Skin epidermis (tissue), 12 donors: ENCODE measurements at regions not wholly inside any gene's neighbourhood (a gene's known extent, or its start where the extent isn't known, plus 50 kb on each side); places are given as distances from the start of the nearest gene placed in this dataset.
"Not testable (repeated sequence)": the region's sequence is repeated elsewhere in the genome, so short reads cannot be mapped to it uniquely, and the experiment has no call there.

Experiments used
- H3K27ac ChIP-seq, 21 experiments: fragments of 200-600 bp; sonication (generic) in 11 of 21; one replicate each; pipeline ENCODE4 v1.5.0; 2020; ENCODE audit warnings: mild to moderate bottlenecking in 3 of 21, inconsistent platforms in 2 of 21, moderate library complexity in 2 of 21
- H3K4me3 ChIP-seq, 7 experiments: fragments of 200-600 bp; sonication (generic) in 2 of 7; one replicate each; pipeline ENCODE4 v1.5.0; 2020; ENCODE audit warnings: inconsistent platforms in 2 of 7, mild to moderate bottlenecking in 2 of 7, moderate library complexity in 1 of 7

DNA sequence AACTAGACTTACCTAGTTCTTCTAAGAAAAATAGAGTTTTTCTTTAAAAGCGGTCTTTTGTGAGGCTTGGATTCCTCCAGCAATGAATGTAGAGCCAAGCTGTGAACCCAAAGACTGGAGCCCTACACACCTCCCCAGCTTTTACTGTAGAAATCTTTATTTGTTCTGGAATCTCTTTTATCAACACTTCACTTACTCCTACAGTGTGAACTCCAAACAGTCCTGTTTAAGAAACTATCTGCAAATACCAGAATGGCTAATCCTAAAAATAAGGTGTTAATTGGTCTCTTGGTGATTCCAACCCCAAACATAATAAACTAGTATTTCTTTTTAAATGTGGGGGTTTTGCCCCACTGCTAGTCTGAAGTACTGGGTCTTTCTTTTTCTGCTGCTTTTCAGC lies 103.9 kb downstream of the ENC1 start:
- Histone ChIP-seq H3K27ac (no peak overlapping the region), H3K4me3 (no peak overlapping the region)

DNA sequence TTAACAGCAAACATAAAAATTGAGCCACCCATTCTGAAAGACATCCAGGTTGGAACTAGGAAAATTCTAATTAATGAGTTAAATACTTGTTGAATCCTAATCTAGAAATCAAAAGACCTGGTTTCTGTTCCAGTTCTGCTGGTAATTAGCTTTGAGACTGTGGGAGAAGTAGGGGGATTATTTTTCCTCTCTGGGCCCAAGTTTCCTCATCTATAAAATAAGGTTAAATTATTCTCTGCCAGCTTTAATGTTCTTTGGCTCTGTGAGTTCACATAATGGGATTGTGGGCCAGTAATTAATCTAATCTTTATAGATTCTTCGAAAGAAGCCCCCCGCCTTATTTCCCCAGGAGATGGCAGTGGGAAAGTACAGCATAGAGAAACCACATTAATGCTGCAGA lies 104.6 kb downstream of the ENC1 start:
- H3K27ac ChIP-seq: no peak overlapping the region
- H3K4me3 ChIP-seq: no peak overlapping the region

DNA sequence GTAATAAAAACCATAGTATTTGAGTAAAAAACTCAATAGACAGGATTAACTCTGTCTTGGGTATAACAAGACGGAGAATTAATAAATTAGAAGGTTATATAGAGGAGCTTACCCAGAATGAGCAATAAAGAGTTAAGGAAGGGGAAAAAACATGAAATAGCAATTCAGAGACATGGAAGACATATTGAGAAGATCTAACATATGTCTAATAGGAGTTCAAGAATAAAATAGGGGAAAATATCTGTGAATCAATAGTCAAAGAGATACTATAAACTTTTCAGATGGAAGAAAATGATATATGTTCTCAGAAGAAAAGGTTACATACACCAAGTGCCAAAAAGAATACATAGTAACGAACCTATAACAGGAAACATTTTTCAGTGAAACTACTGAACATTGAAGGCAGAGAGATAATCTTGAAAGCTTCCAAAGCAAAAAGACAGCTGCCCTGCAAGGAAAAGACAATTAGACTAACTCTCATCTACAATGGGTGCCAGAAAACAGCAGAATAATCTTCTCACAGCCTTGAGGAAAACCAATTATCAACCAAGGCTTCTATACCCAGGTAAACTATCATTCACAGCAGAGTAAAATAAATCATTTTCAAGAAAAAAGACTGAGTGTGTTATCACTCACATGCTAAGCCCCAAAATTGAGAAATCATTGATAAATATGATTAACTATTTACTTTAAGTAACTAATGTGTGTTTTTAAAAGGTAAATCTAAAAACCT lies 106.0 kb downstream of the ENC1 start:
- Histone ChIP-seq H3K4me3 (no peak overlapping the region), H3K27ac (no peak overlapping the region)

DNA sequence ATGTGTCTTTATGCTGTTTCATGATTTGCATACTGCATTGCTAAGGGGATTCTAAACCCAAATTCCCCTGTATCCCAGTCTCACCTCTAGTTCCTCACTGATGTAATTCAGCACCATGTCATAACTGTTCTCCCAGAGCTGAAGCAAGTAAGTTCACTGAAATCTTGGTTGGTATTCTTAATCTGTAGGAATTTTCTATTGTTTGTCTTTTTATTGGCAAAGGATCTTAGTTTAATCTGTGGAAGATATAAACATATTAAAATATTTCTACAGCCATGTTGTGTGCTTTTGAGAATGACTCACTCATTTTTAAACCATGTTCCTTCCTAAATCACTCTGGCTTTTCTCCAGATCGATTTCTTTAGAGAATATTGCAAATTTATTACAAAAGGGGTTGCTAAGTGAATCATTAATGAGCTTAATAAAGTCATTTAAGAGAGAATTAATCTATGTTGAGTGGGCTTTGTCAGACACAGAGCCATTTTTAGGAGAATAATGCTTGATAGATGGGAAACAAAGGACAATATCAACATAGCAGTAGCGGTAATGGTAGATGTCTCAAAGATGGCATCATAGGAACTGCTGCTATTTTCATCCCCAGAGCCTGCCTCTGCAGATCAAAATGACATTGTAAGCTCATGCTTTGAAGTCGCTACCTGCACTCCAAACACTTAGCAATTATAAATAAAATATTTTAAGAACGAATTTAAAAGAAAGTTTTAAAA lies 110.0 kb downstream of the ENC1 start:
- H3K27ac ChIP-seq: no peak overlapping the region

GRCh38 chr5:74529101-74529500 lies 111.4 kb downstream of the ENC1 start:
- Histone ChIP-seq H3K27ac (no peak overlapping the region), H3K4me3 (no peak overlapping the region)

More for the DNA sequence above, 110.0 kb downstream of the ENC1 start:
- no peak overlapping the region for H3K4me3 ChIP-seq

DNA sequence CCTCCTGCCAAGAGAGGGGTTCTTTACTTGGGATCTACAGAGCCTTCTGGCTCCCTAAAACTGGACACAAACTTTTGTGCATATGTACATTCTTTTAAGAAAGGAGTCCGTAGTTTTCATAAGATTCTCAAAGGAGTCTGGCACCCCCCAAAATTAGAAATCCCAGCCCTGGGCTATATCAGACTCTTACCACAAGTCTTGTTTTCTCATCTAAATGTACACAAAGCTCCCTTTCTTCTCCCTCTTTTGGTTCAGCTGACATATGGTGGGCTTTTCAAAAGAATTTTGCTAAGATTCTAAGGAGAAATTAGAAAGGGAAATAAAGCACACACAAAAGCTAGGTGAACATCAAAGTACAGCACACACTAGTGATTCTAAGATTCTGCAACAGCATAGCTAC lies 114.4 kb downstream of the ENC1 start:
- H3K27ac ChIP-seq: no peak overlapping the region
- H3K4me3 ChIP-seq: no peak overlapping the region

- H3K27ac ChIP-seq, H3K4me3 ChIP-seq: not testable (repeated sequence)
Measured at GRCh38 chr5:74524767-74525166, 115.8 kb downstream of the ENC1 start.

- H3K27ac ChIP-seq, H3K4me3 ChIP-seq: not testable (repeated sequence)
Measured at GRCh38 chr5:74523698-74524097, 116.8 kb downstream of the ENC1 start.

GRCh38 chr5:74522838-74523237 lies 117.7 kb downstream of the ENC1 start:
- H3K27ac ChIP-seq, H3K4me3 ChIP-seq: not testable (repeated sequence)

DNA sequence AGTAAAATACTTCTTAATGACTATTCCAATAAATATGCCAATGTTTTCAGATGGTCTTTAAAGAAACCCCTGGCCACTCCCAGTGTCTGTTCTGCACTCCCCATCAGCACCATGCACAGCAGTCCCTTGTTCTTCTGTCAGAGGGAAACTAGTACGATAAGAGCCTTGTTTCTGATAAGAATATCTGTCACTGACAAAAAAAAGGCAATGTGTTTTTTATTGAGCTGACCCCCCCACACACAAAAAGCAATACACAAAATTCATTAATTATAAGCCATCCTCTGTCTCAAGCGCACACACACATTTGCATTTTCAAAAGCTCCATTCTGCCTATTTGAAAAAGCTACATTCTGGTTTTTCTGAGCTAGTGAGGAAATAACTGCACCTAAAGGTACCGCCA lies 119.1 kb downstream of the ENC1 start:
- no peak overlapping the region for H3K27ac ChIP-seq
- H3K4me3 ChIP-seq: no peak overlapping the region

- Histone ChIP-seq H3K4me3 (no peak overlapping the region), H3K27ac (no peak overlapping the region)
Measured at GRCh38 chr5:74519679-74520078, 120.8 kb downstream of the ENC1 start.

DNA sequence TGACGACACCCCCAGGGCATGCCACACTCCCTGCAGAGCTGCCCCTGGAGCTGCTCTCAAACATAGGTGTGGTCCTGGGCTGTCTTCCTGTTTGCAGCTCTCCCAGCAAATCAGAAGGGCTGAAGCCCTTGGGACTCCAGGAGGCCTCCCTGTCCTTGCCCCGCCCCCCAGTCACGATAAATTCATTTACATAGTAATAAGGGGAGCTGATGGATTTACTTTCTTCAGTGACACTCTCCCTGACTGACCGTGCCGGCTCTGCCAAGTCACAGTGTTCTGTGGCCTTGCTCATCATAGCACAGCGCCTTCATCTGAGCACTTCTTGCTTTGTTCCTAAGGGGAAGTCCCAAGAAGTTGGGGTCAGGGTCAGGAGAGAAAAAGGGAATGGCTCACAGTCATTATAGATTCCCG lies 121.4 kb downstream of the ENC1 start:
- no peak overlapping the region for H3K4me3 ChIP-seq
- H3K27ac ChIP-seq: no peak overlapping the region

DNA sequence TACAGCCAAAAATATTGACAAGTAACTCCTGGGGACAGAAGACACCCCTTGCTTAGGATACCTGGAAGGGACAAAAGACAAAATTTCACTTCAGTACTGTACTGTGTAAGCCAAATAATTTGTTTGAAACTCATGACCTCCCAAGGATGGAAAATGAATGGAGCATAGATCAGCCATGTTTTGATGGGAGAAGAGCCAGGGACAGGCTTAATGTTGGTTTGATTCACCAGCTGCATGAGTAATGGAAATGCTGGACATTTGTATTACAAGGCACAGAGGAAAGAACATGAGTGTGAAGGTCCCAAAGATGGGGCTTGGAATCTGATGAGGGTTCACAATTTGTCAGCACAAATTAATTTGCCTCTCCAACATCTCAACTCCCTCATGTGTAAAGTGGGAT lies 122.8 kb downstream of the ENC1 start:
- Histone ChIP-seq H3K27ac (no peak overlapping the region), H3K4me3 (no peak overlapping the region)

DNA sequence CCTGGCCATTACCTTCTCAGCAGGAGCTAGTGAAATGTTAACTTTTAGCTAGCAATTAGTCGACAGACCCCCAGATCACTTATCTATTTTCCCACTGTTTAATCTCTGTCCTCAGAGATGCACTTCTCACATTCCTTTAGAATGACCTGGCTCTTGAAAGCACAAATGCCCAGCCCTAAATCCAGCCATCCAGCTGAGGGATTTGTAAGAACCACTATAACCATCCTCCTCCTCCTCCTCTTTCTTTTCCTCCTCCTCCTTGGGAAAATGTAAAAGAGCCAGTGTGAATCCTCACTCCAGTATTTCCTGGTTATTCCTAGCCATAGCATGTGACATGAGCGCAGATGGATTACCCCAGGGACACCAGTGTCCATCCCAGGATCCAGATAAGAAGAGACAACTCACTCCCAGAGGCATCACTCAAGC lies 124.3 kb downstream of the ENC1 start:
- H3K4me3 ChIP-seq: no peak overlapping the region

DNA sequence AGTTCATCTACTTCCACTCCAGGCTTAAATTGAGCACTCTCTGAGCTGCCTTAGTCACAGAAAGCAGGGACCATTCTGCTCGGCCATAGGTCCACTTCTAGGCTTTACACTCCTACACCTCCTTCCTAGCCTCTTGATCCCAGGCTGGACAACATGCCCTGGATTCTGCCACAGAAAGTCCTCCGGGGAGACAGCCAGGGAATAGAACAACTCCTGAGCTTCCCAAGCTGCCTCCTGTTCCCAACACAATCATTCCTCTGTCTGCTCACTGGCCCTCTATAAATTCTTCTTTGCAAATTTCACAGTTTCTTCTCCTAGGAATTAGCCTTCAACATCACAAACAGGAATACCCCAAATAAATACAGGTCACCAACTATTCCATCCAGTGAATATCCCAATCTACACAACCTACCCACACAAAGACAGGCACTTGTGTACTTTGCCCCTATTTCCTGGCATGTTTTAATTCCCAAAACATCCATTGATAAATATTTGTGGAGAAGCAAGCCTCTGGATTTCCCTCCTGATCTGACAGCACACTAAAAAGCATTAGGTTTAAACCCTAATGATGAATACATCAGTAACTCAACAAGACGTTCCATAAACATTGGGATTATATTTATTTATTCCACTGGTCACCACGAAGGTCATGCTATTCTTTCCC lies 125.5 kb downstream of the ENC1 start:
- Histone ChIP-seq H3K4me3 (no peak overlapping the region), H3K27ac (no peak overlapping the region)

More for the DNA sequence above, 124.3 kb downstream of the ENC1 start:
- H3K27ac ChIP-seq: no peak overlapping the region

- H3K4me3 ChIP-seq: not testable (repeated sequence)
Measured at GRCh38 chr5:74511770-74512169, 128.8 kb downstream of the ENC1 start.

DNA sequence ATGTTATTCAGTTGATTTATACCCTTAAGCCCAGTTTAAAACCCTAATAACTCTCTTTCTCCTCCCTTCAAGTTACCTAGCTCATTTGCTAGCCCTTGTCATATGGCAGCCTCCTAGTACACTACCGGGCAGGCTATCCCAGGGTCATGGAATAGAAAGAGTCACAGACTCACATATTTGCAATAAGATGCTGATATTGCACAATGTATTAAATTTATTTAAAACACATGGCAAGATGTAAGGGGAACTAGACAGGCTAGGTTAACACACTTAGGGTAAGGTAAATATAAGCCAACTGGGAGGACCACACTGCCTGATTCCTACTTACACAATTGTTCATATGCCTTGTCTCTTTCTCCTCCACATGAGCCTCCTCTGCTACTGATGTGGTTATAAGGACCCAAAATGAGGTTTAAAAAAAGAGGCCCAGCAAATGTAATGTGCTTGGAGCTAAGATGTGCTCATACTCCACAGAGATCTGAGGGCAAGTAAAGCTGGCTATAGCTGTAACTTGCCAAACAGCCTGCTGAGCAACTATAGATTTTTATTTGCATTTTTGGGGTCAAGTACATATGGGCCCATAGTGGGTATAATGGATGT lies 130.0 kb downstream of the ENC1 start:
- H3K4me3 ChIP-seq: no peak overlapping the region
- H3K27ac ChIP-seq: no peak overlapping the region

More at GRCh38 chr5:74511770-74512169, 128.8 kb downstream of the ENC1 start:
- not testable (repeated sequence) for H3K27ac ChIP-seq

DNA sequence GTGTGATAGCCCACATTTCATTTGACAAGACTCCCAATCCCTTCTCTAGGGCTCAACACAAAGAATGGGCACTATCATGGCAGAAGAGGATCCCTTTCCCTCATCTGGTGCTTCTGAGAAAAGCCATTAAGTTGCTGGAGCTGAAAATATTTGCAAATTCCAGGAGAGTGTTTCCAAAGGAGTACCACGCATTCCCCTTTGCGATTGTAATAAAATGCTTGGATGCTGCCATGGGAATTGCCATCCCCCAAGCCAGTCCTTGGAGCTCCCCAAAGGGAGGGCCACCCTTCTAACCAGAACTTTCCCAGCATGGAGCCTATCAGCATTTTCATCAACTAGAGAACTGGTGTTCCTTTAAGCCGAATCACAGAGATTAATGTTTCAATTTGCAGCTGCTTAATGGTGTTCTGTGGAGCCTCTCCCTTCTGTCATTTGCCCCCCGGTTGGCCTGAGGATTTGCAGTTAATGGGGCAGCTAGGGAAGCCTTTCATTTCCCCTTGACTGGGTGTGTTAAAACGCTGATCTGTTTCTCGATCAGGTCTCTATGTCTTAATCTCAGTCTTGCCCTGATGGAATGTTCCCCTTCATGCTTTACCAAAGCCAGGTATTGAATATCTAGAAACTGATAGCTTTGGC lies 133.0 kb downstream of the ENC1 start:
- no peak overlapping the region for H3K27ac ChIP-seq
- H3K4me3 ChIP-seq: no peak overlapping the region

- H3K27ac ChIP-seq: no peak overlapping the region
- H3K4me3 ChIP-seq: no peak overlapping the region
Measured at GRCh38 chr5:74506119-74506518, 134.4 kb downstream of the ENC1 start.

- H3K27ac ChIP-seq: no peak overlapping the region
- H3K4me3 ChIP-seq: no peak overlapping the region
Measured at GRCh38 chr5:74504463-74504862, 136.1 kb downstream of the ENC1 start.
